ENCODE measurements at regions not wholly inside any gene's neighbourhood (a gene's known extent, or its start where the extent isn't known, plus 50 kb on each side); places are given as distances from the start of the nearest gene placed in this dataset.
A peak's percentile ranks its signal among the peaks of the same experiment; 100 is the strongest.

GRCh38 chr14:49975276-49975675, 82.4 kb downstream of the ARF6 start:
- CTCF ChIA-PET = interaction anchor here (0.9 kb wide), 1 partner anchor 28 kb away, joined by 4 read pairs; no protein-coding TSS in a partner anchor
- no TSS peak for BruUV-seq (replicated peaks)
- no peak for TF ChIP-seq TCF7L2 (IDR thresholded peaks at IDR 0.05; ENCODE audit: low read depth, low read length)
- 0 out of 2 replicates have a peak, but pooled peaks have one; percentile 39 for TF ChIP-seq POLR2AphosphoS5 (IDR thresholded peaks at IDR 0.05; ENCODE audit: low read depth, low read length)
- Histone ChIP-seq H3K9me3 (ENCODE audit: control insufficient read depth, insufficient read depth, low read depth, low read length) (no peaks in the 10 kb centered on the region; the same call in 1 of the 2 replicates), H3K4me1 (ENCODE audit: control insufficient read depth, insufficient read depth, low read length) (peaks cover 64% of the 10 kb centered on the region), H3K27me3 (ENCODE audit: control insufficient read depth, insufficient read depth, low read length) (no peaks in the 10 kb centered on the region), H3K36me3 (ENCODE audit: control insufficient read depth, insufficient read depth, low read length) (no peaks in the 10 kb centered on the region), H3K27ac (ENCODE audit: low read length) (peak overlapping the region; percentile 100), H3K4me3 (ENCODE audit: low read depth in 2 of 2, low read length in 2 of 2) (no peak overlapping the region)
- ATAC-seq (peak; percentile 79), DNase-seq (ENCODE audit: low read depth, low spot score) (peak; percentile 92)
- in situ Hi-C loops (cut with HindIII; ENCODE audit: low pct_unique_long_range_greater_than_20kb, low sequenced_read_pairs) = no loop called here
- intact Hi-C loops (cut with micrococcal nuclease; ENCODE audit: unreplicated experiment) = loop anchor here (1.0 to 10.0 kb wide), 4 partner anchors 26 to 130 kb away; partner anchors contain the start of gene ARF6
- POLR2A ChIA-PET = interaction anchor here (0.9 to 1.0 kb wide), 2 partner anchors 16 to 26 kb away, joined by 4 to 5 read pairs; no protein-coding TSS in a partner anchor

- Histone ChIP-seq H3K27ac (ENCODE audit: low read length) (peak overlapping the region; percentile 100), H3K4me1 (ENCODE audit: control insufficient read depth, insufficient read depth, low read length) (peaks cover 59% of the 10 kb centered on the region), H3K27me3 (ENCODE audit: control insufficient read depth, insufficient read depth, low read length) (no peaks in the 10 kb centered on the region), H3K36me3 (ENCODE audit: control insufficient read depth, insufficient read depth, low read length) (no peaks in the 10 kb centered on the region), H3K4me3 (ENCODE audit: low read depth in 2 of 2, low read length in 2 of 2) (no peak overlapping the region), H3K9me3 (ENCODE audit: control insufficient read depth, insufficient read depth, low read depth, low read length) (no peaks in the 10 kb centered on the region; the same call in 1 of the 2 replicates)
- intact Hi-C loops (cut with micrococcal nuclease; ENCODE audit: unreplicated experiment) (loop anchor here (1.0 to 10.0 kb wide), 4 partner anchors 26 to 129 kb away; partner anchors contain the start of gene ARF6), in situ Hi-C loops (cut with HindIII; ENCODE audit: low pct_unique_long_range_greater_than_20kb, low sequenced_read_pairs) (no loop called here)
- ChIA-PET POLR2A (interaction anchor here (1.0 kb wide), 1 partner anchor 25 kb away, joined by 5 read pairs; no protein-coding TSS in a partner anchor), CTCF (interaction anchor here (0.9 kb wide), 1 partner anchor 28 kb away, joined by 4 read pairs; no protein-coding TSS in a partner anchor)
- no TSS peak for BruUV-seq (replicated peaks)
- ATAC-seq (peak; percentile 6; the same call in 1 of the 2 replicates), DNase-seq (ENCODE audit: low read depth, low spot score) (no peak)
- TF ChIP-seq TCF7L2 (IDR thresholded peaks at IDR 0.05; ENCODE audit: low read depth, low read length) = no peak
- TF ChIP-seq SIN3A (IDR thresholded peaks at IDR 0.05; ENCODE audit: borderline replicate concordance, insufficient read depth, low read depth, low read length) = no peak
- TF ChIP-seq POLR2AphosphoS5 (IDR thresholded peaks at IDR 0.05; ENCODE audit: low read depth, low read length) = no peak
- TF ChIP-seq, protein P1, sequence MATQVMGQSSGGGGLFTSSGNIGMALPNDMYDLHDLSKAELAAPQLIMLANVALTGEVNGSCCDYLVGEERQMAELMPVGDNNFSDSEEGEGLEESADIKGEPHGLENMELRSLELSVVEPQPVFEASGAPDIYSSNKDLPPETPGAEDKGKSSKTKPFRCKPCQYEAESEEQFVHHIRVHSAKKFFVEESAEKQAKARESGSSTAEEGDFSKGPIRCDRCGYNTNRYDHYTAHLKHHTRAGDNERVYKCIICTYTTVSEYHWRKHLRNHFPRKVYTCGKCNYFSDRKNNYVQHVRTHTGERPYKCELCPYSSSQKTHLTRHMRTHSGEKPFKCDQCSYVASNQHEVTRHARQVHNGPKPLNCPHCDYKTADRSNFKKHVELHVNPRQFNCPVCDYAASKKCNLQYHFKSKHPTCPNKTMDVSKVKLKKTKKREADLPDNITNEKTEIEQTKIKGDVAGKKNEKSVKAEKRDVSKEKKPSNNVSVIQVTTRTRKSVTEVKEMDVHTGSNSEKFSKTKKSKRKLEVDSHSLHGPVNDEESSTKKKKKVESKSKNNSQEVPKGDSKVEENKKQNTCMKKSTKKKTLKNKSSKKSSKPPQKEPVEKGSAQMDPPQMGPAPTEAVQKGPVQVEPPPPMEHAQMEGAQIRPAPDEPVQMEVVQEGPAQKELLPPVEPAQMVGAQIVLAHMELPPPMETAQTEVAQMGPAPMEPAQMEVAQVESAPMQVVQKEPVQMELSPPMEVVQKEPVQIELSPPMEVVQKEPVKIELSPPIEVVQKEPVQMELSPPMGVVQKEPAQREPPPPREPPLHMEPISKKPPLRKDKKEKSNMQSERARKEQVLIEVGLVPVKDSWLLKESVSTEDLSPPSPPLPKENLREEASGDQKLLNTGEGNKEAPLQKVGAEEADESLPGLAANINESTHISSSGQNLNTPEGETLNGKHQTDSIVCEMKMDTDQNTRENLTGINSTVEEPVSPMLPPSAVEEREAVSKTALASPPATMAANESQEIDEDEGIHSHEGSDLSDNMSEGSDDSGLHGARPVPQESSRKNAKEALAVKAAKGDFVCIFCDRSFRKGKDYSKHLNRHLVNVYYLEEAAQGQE (IDR thresholded peaks at IDR 0.05; ENCODE audit: insufficient read depth in 1 of 2, low read depth in 2 of 2, low read length in 1 of 2) = no peak
- TF ChIP-seq, protein P2, sequence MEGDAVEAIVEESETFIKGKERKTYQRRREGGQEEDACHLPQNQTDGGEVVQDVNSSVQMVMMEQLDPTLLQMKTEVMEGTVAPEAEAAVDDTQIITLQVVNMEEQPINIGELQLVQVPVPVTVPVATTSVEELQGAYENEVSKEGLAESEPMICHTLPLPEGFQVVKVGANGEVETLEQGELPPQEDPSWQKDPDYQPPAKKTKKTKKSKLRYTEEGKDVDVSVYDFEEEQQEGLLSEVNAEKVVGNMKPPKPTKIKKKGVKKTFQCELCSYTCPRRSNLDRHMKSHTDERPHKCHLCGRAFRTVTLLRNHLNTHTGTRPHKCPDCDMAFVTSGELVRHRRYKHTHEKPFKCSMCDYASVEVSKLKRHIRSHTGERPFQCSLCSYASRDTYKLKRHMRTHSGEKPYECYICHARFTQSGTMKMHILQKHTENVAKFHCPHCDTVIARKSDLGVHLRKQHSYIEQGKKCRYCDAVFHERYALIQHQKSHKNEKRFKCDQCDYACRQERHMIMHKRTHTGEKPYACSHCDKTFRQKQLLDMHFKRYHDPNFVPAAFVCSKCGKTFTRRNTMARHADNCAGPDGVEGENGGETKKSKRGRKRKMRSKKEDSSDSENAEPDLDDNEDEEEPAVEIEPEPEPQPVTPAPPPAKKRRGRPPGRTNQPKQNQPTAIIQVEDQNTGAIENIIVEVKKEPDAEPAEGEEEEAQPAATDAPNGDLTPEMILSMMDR (IDR thresholded peaks at IDR 0.05) = no peak
These were observed 82.9 kb downstream of the ARF6 start for GRCh38 chr14:49975799-49976198.

Measured in Panc1 (cell line).